Neuronal stem cell (in vitro differentiated cells): ENCODE measurements at regions not wholly inside any gene's neighbourhood (a gene's known extent, or its start where the extent isn't known, plus 50 kb on each side); places are given as distances from the start of the nearest gene placed in this dataset.

ENCODE experiments used
- DNase-seq: peaks from one replicate; pipeline ENCODE4 v3.0.0-alpha.2; 2013; ENCODE audit warnings: low spot score
- H2AFZ ChIP-seq: one replicate; pipeline ENCODE4 v1.6.1; 2013; ENCODE audit warnings: mild to moderate bottlenecking, low read length, inconsistent platforms
- H2AK5ac ChIP-seq: 2 replicates; pipeline ENCODE4 v1.6.1; 2013; ENCODE audit warnings: low read depth, mild to moderate bottlenecking, inconsistent platforms, low read length, moderate library complexity, mixed read lengths
- H2BK120ac ChIP-seq: 2 replicates; pipeline ENCODE4 v1.6.1; 2013; ENCODE audit warnings: low read depth, mild to moderate bottlenecking, inconsistent platforms, low read length, moderate library complexity, mixed read lengths
- H2BK12ac ChIP-seq: one replicate; pipeline ENCODE4 v1.6.1; 2013; ENCODE audit warnings: low read length, inconsistent platforms
- H2BK15ac ChIP-seq: 2 replicates; pipeline ENCODE4 v1.6.1; 2013; ENCODE audit warnings: mild to moderate bottlenecking, low read length, inconsistent platforms, mixed read lengths
- H2BK5ac ChIP-seq: one replicate; pipeline ENCODE4 v1.6.1; 2013; ENCODE audit warnings: inconsistent platforms, mild to moderate bottlenecking, low read length, moderate library complexity
- H3K14ac ChIP-seq: one replicate; pipeline ENCODE4 v1.6.1; 2013; ENCODE audit warnings: low read length, inconsistent platforms
- H3K18ac ChIP-seq: 2 replicates; pipeline ENCODE4 v1.6.1; 2013; ENCODE audit warnings: low read length, inconsistent platforms
- H3K23ac ChIP-seq: 2 replicates; pipeline ENCODE4 v1.6.1; 2013; ENCODE audit warnings: low read depth, mild to moderate bottlenecking, mixed read lengths, low read length, inconsistent platforms; ENCODE audit not compliant: poor library complexity
- H3K27ac ChIP-seq: replicated peaks from 3 replicates; pipeline ENCODE4 v1.5.1; 2013; ENCODE audit warnings: low read length, inconsistent platforms
- H3K27me3 ChIP-seq, 3 experiments: 2 replicates each; pipeline ENCODE4 v1.6.1; 2013; ENCODE audit warnings: low read length in 3 of 3, mild to moderate bottlenecking in 2 of 3, inconsistent platforms in 1 of 3, low read depth in 1 of 3, mixed read lengths in 1 of 3, moderate library complexity in 1 of 3; ENCODE audit not compliant: control insufficient read depth in 3 of 3, insufficient read depth in 3 of 3
- H3K36me3 ChIP-seq, 2 donors: replicated peaks in 1 of 2; 2 replicates each; pipeline ENCODE4 v1.6.1; 2013; ENCODE audit warnings: low read length in 2 of 2; ENCODE audit not compliant: control insufficient read depth in 2 of 2, insufficient read depth in 2 of 2
- H3K4ac ChIP-seq: 2 replicates; pipeline ENCODE4 v1.6.1; 2013; ENCODE audit warnings: inconsistent platforms, mild to moderate bottlenecking, low read length, moderate library complexity
- H3K4me1 ChIP-seq, 2 donors: 1 replicate in 1 of 2; 2 replicates in 1 of 2; pipeline ENCODE4 v1.6.1; 2013; ENCODE audit warnings: low read length in 2 of 2, low read depth in 1 of 2; ENCODE audit not compliant: control insufficient read depth in 2 of 2, insufficient read depth in 1 of 2
- H3K4me2 ChIP-seq: one replicate; pipeline ENCODE4 v1.6.1; 2013; ENCODE audit warnings: mild to moderate bottlenecking, low read length, inconsistent platforms; ENCODE audit not compliant: insufficient read depth, poor library complexity, severe bottlenecking
- H3K4me3 ChIP-seq, 2 donors: 2 replicates each; pipeline ENCODE4 v1.5.1; 2013; ENCODE audit warnings: low read length in 2 of 2, mild to moderate bottlenecking in 2 of 2, inconsistent platforms in 1 of 2, moderate library complexity in 1 of 2
- H3K79me1 ChIP-seq: one replicate; pipeline ENCODE4 v1.6.1; 2013; ENCODE audit warnings: low read depth, mild to moderate bottlenecking, inconsistent platforms, low read length, moderate library complexity
- H3K9ac ChIP-seq: one replicate; pipeline ENCODE4 v1.6.1; 2013; ENCODE audit warnings: mild to moderate bottlenecking, low read depth, low read length, inconsistent platforms; ENCODE audit not compliant: poor library complexity
- H3K9me3 ChIP-seq, 2 donors: replicated peaks in 1 of 2; 2 replicates each; pipeline versions ENCODE3 to v1.6.1; 2013; ENCODE audit warnings: low read length in 2 of 2, mild to moderate bottlenecking in 2 of 2, inconsistent platforms in 1 of 2, low read depth in 1 of 2, mixed read lengths in 1 of 2, moderate library complexity in 1 of 2; ENCODE audit not compliant: control insufficient read depth in 2 of 2, insufficient read depth in 1 of 2
- H4K8ac ChIP-seq: one replicate; pipeline ENCODE4 v1.6.1; 2013; ENCODE audit warnings: low read depth, mild to moderate bottlenecking, inconsistent platforms, low read length, moderate library complexity
- H4K91ac ChIP-seq: one replicate; pipeline ENCODE4 v1.6.1; 2013; ENCODE audit warnings: low read length, low read depth, mild to moderate bottlenecking, inconsistent platforms; ENCODE audit not compliant: poor library complexity
- WGBS, 2 donors: extraction: QIAGEN DNeasy Blood & Tissue Kit; methylation state at CpG; one replicate each; pipeline ENCODE4 v1.1.7; 2013; ENCODE audit warnings: missing lambda C conversion rate in 2 of 2, mixed read lengths in 1 of 2; ENCODE audit not compliant: insufficient read length in 2 of 2, insufficient replicate concordance in 1 of 2; ENCODE audit errors: extremely low coverage in 2 of 2; 5-methylcytosine and 5-hydroxymethylcytosine counted together

GRCh38 chr5:17690473-17690872, 56.2 kb downstream of the TAF11L14 start:
- Histone ChIP-seq H3K36me3 (no peaks in the 10 kb centered on the region), H3K27me3 (peaks cover 0 to 3% (median 0%) of the 10 kb centered on the region in 3 experiments), H3K79me1 (no peaks in the 10 kb centered on the region), H3K9ac (no peak overlapping the region), H3K27ac (no peak overlapping the region), H3K4me2 (no peak overlapping the region), H3K9me3 (no peaks in the 10 kb centered on the region), H2BK15ac (no peak overlapping the region), H3K4me3 (no peak overlapping the region), H4K8ac (no peak overlapping the region), H2BK12ac (no peak overlapping the region), H3K4me1 (no peaks in the 10 kb centered on the region), H2AFZ (no peak overlapping the region), H3K14ac (no peak overlapping the region), H3K18ac (no peak overlapping the region), H2BK5ac (no peak overlapping the region), H2BK120ac (no peak overlapping the region), H3K23ac (no peak overlapping the region), H4K91ac (no peak overlapping the region), H3K4ac (no peak overlapping the region), H2AK5ac (no peak overlapping the region)
- no CpG with 5 or more reads among the region's 3 CpGs for WGBS, 2 donors
- DNase-seq, result no peak

GRCh38 chr5:17691762-17692161, 57.5 kb downstream of the TAF11L14 start:
- no peak overlapping the region for H2BK15ac ChIP-seq
- no peak overlapping the region for H3K14ac ChIP-seq
- no peak overlapping the region for H4K91ac ChIP-seq
- no peaks in the 10 kb centered on the region for H3K4me1 ChIP-seq
- H3K27me3 ChIP-seq, result peaks cover 0 to 3% (median 0%) of the 10 kb centered on the region in 3 experiments
- no CpG with 5 or more reads among the region's 1 CpG for WGBS, 2 donors
- no peak overlapping the region for H2AFZ ChIP-seq
- H2BK12ac ChIP-seq, result no peak overlapping the region
- H3K4me2 ChIP-seq, result no peak overlapping the region
- DNase-seq, result no peak
- no peaks in the 10 kb centered on the region for H3K9me3 ChIP-seq
- no peak overlapping the region for H3K23ac ChIP-seq
- no peak overlapping the region for H2AK5ac ChIP-seq
- no peaks in the 10 kb centered on the region for H3K36me3 ChIP-seq
- no peak overlapping the region for H3K27ac ChIP-seq
- no peak overlapping the region for H3K18ac ChIP-seq
- no peaks in the 10 kb centered on the region for H3K79me1 ChIP-seq
- H3K4me3 ChIP-seq, result no peak overlapping the region
- no peak overlapping the region for H3K4ac ChIP-seq
- H2BK120ac ChIP-seq, result no peak overlapping the region
- H4K8ac ChIP-seq, result no peak overlapping the region
- H3K9ac ChIP-seq, result no peak overlapping the region
- H2BK5ac ChIP-seq, result no peak overlapping the region

- H3K4me1 ChIP-seq, result no peaks in the 10 kb centered on the region
- no peak overlapping the region for H3K4ac ChIP-seq
- H3K18ac ChIP-seq, result no peak overlapping the region
- no peak overlapping the region for H3K9ac ChIP-seq
- no peak overlapping the region for H2AK5ac ChIP-seq
- H4K91ac ChIP-seq, result no peak overlapping the region
- H3K14ac ChIP-seq, result no peak overlapping the region
- H2BK120ac ChIP-seq, result no peak overlapping the region
- H3K79me1 ChIP-seq, result no peaks in the 10 kb centered on the region
- no peak overlapping the region for H3K4me3 ChIP-seq
- no peak for DNase-seq
- no peak overlapping the region for H4K8ac ChIP-seq
- no peaks in the 10 kb centered on the region for H3K36me3 ChIP-seq
- peaks cover 0 to 3% of the 10 kb centered on the region in 2 donors for H3K9me3 ChIP-seq
- no peak overlapping the region for H3K23ac ChIP-seq
- H3K27ac ChIP-seq, result no peak overlapping the region
- no peak overlapping the region for H2AFZ ChIP-seq
- H2BK15ac ChIP-seq, result no peak overlapping the region
- H2BK12ac ChIP-seq, result no peak overlapping the region
- peaks cover 0 to 3% (median 0%) of the 10 kb centered on the region in 3 experiments for H3K27me3 ChIP-seq
- H2BK5ac ChIP-seq, result no peak overlapping the region
- no peak overlapping the region for H3K4me2 ChIP-seq
These were observed 60.1 kb downstream of the TAF11L14 start for GRCh38 chr5:17694371-17694770.

GRCh38 chr5:17694914-17695313, 60.7 kb downstream of the TAF11L14 start:
- Histone ChIP-seq H2AFZ (no peak overlapping the region), H2BK12ac (no peak overlapping the region), H2AK5ac (no peak overlapping the region), H4K91ac (no peak overlapping the region), H2BK120ac (no peak overlapping the region), H3K4me1 (no peaks in the 10 kb centered on the region), H3K36me3 (no peaks in the 10 kb centered on the region), H3K27me3 (peaks cover 0 to 3% (median 0%) of the 10 kb centered on the region in 3 experiments), H2BK15ac (no peak overlapping the region), H3K79me1 (no peaks in the 10 kb centered on the region), H3K4me3 (no peak overlapping the region), H3K4me2 (no peak overlapping the region), H3K4ac (no peak overlapping the region), H3K9ac (no peak overlapping the region), H3K14ac (no peak overlapping the region), H3K27ac (no peak overlapping the region), H4K8ac (no peak overlapping the region), H2BK5ac (no peak overlapping the region), H3K9me3 (peaks cover 0 to 3% of the 10 kb centered on the region in 2 donors), H3K23ac (no peak overlapping the region), H3K18ac (no peak overlapping the region)
- DNase-seq, result no peak
- WGBS, 2 donors, result no CpG with 5 or more reads among the region's 2 CpGs
